Left ventricle myocardium inferior (tissue), 1 donor: ENCODE measurements at regions not wholly inside any gene's neighbourhood (a gene's known extent, or its start where the extent isn't known, plus 50 kb on each side); places are given as distances from the start of the nearest gene placed in this dataset.

Experiments
- DNase-seq: peaks from one replicate; pipeline ENCODE4 v3.0.0-alpha.2; 2020
- H3K27ac ChIP-seq: fragments of 200-600 bp; replicated peaks from 2 replicates; pipeline ENCODE4 v1.8.0; 2021
- H3K27me3 ChIP-seq: fragments of 200-600 bp; 2 replicates; pipeline ENCODE4 v1.8.0; 2021; ENCODE audit warnings: low read depth
- H3K36me3 ChIP-seq: fragments of 200-600 bp; 2 replicates; pipeline ENCODE4 v1.8.0; 2021
- H3K4me1 ChIP-seq: fragments of 200-600 bp; 2 replicates; pipeline ENCODE4 v1.8.0; 2021
- H3K4me3 ChIP-seq: fragments of 200-600 bp; 2 replicates; pipeline ENCODE4 v1.8.0; 2021; ENCODE audit warnings: mild to moderate bottlenecking, moderate library complexity
- H3K9me3 ChIP-seq: fragments of 200-600 bp; replicated peaks from 2 replicates; pipeline ENCODE4 v1.8.0; 2021
- CTCF ChIP-seq: fragments of 200-600 bp; IDR thresholded peaks from 2 replicates; pipeline ENCODE4 v1.8.0; 2021; ENCODE audit warnings: antibody characterized with exemption, mild to moderate bottlenecking, borderline replicate concordance
- intact Hi-C: fragments of 100-400 bp; cut with micrococcal nuclease; formaldehyde crosslinking; loops from one replicate; pipeline ENCODE4 v1.11.0; 2022
- donor health status: DM: no; HTN: yes; CAD: no; lungs with severe emphysema.

- no peak for DNase-seq
These were observed 492.2 kb upstream of the PKN2 start for GRCh38 chr1:88191917-88192316.

DNA sequence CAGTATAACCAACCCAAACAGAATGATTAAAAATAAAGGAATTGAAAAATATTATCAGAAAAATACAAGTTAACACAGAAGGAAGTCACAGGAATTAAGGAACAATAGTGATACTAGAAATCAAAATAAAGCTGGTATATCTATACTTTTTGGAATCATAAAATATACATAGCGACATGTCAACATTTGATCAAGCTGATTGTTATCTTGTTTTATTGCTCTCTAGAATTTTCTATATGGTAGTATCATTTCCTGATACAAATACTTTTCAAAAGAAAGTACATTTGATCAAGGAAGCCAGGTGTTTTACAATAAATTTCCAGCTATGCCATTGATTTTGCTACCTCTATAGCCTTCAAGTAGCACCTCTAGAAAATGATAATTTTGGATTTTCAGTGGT lies 489.5 kb upstream of the PKN2 start:
- Histone ChIP-seq H3K4me1 (no peaks in the 10 kb centered on the region), H3K9me3 (no peaks in the 10 kb centered on the region), H3K36me3 (no peaks in the 10 kb centered on the region), H3K4me3 (no peak overlapping the region), H3K27me3 (no peaks in the 10 kb centered on the region), H3K27ac (no peak overlapping the region)
- intact Hi-C loops = no loop called here
- no peak for DNase-seq
- TF ChIP-seq CTCF = no peak

More at GRCh38 chr1:88191917-88192316, 492.2 kb upstream of the PKN2 start:
- H3K9me3 ChIP-seq = no peaks in the 10 kb centered on the region
- no peak overlapping the region for H3K4me3 ChIP-seq
- H3K27me3 ChIP-seq = peaks cover 3% of the 10 kb centered on the region
- intact Hi-C loops = no loop called here
- TF ChIP-seq CTCF = no peak
- no peaks in the 10 kb centered on the region for H3K36me3 ChIP-seq
- H3K4me1 ChIP-seq = no peaks in the 10 kb centered on the region
- no peak overlapping the region for H3K27ac ChIP-seq

GRCh38 chr1:88200545-88200944 lies 483.5 kb upstream of the PKN2 start:
- no peaks in the 10 kb centered on the region for H3K27me3 ChIP-seq
- no peak for TF ChIP-seq CTCF
- H3K36me3 ChIP-seq = no peaks in the 10 kb centered on the region
- no peak overlapping the region for H3K4me3 ChIP-seq
- H3K4me1 ChIP-seq = no peaks in the 10 kb centered on the region
- intact Hi-C loops = no loop called here
- H3K27ac ChIP-seq = no peak overlapping the region
- no peaks in the 10 kb centered on the region for H3K9me3 ChIP-seq
- no peak for DNase-seq

DNA sequence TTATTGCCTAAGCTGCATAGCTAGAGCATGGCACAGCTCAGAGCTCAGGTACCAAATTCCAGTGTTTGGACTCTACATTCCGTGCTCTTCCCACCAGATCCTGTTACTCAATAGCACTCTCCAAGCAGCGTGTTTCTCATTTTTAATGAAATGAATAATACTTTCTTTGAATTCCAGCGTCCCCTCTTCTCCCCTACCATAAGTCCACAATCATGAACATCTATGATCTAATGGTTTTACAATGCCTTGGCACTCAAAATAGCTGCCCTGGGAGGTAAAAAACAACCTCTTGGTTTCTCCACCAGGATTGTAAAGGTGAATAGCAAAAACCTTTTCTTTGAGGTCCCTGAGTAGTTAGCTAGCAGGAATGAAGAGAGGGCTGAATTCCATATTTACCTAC lies 480.0 kb upstream of the PKN2 start:
- intact Hi-C loops = no loop called here
- no peaks in the 10 kb centered on the region for H3K9me3 ChIP-seq
- no peak overlapping the region for H3K27ac ChIP-seq
- H3K36me3 ChIP-seq = no peaks in the 10 kb centered on the region
- no peak overlapping the region for H3K4me3 ChIP-seq
- no peak for DNase-seq
- H3K4me1 ChIP-seq = no peaks in the 10 kb centered on the region
- no peaks in the 10 kb centered on the region for H3K27me3 ChIP-seq
- TF ChIP-seq CTCF = no peak

GRCh38 chr1:88204612-88205167 lies 479.4 kb upstream of the PKN2 start:
- Histone ChIP-seq H3K4me1 (no peaks in the 10 kb centered on the region), H3K27ac (no peak overlapping the region), H3K36me3 (no peaks in the 10 kb centered on the region), H3K9me3 (no peaks in the 10 kb centered on the region), H3K27me3 (no peaks in the 10 kb centered on the region), H3K4me3 (no peak overlapping the region)
- TF ChIP-seq CTCF = no peak
- DNase-seq = no peak
- intact Hi-C loops = no loop called here
